ENCODE measurements at regions not wholly inside any gene's neighbourhood (a gene's known extent, or its start where the extent isn't known, plus 50 kb on each side); places are given as distances from the start of the nearest gene placed in this dataset.

GRCh38 chr15:79635897-79636561, 203.9 kb downstream of the MINAR1 start:
- TF ChIP-seq, protein P1, sequence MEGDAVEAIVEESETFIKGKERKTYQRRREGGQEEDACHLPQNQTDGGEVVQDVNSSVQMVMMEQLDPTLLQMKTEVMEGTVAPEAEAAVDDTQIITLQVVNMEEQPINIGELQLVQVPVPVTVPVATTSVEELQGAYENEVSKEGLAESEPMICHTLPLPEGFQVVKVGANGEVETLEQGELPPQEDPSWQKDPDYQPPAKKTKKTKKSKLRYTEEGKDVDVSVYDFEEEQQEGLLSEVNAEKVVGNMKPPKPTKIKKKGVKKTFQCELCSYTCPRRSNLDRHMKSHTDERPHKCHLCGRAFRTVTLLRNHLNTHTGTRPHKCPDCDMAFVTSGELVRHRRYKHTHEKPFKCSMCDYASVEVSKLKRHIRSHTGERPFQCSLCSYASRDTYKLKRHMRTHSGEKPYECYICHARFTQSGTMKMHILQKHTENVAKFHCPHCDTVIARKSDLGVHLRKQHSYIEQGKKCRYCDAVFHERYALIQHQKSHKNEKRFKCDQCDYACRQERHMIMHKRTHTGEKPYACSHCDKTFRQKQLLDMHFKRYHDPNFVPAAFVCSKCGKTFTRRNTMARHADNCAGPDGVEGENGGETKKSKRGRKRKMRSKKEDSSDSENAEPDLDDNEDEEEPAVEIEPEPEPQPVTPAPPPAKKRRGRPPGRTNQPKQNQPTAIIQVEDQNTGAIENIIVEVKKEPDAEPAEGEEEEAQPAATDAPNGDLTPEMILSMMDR (IDR thresholded peaks at IDR 0.05; ENCODE audit: low read depth, low read length), result no peak
- TF ChIP-seq POLR2A (IDR thresholded peaks at IDR 0.05; ENCODE audit: extremely low read depth, insufficient read length) (no peak), MYC (IDR thresholded peaks at IDR 0.05; ENCODE audit: low read depth, low read length) (no peak)
